OCI-LY3 (cell line): ENCODE measurements at regions not wholly inside any gene's neighbourhood (a gene's known extent, or its start where the extent isn't known, plus 50 kb on each side); places are given as distances from the start of the nearest gene placed in this dataset.

Experiments
- EZH2phosphoT487 ChIP-seq: fragments of 200-600 bp; shearing (Covaris generic); IDR thresholded peaks from 2 replicates; pipeline ENCODE4 v1.6.1; 2018; ENCODE audit warnings: antibody characterized with exemption, mixed run types, low read depth
- TF ChIP-seq, protein P1 (sequence below): fragments of 200-600, 300-600 bp; sonication (generic); IDR thresholded peaks from 2 replicates; pipeline ENCODE4 v1.5.1; 2014; ENCODE audit warnings: antibody characterized with exemption, low read length, low read depth

- TF ChIP-seq EZH2phosphoT487 = no peak
- TF ChIP-seq, protein P1, sequence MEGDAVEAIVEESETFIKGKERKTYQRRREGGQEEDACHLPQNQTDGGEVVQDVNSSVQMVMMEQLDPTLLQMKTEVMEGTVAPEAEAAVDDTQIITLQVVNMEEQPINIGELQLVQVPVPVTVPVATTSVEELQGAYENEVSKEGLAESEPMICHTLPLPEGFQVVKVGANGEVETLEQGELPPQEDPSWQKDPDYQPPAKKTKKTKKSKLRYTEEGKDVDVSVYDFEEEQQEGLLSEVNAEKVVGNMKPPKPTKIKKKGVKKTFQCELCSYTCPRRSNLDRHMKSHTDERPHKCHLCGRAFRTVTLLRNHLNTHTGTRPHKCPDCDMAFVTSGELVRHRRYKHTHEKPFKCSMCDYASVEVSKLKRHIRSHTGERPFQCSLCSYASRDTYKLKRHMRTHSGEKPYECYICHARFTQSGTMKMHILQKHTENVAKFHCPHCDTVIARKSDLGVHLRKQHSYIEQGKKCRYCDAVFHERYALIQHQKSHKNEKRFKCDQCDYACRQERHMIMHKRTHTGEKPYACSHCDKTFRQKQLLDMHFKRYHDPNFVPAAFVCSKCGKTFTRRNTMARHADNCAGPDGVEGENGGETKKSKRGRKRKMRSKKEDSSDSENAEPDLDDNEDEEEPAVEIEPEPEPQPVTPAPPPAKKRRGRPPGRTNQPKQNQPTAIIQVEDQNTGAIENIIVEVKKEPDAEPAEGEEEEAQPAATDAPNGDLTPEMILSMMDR = no peak
Observed at GRCh38 chr12:127126260-127126628, 1140.7 kb upstream of the TMEM132C start.
